ENCODE measurements at regions not wholly inside any gene's neighbourhood (a gene's known extent, or its start where the extent isn't known, plus 50 kb on each side); places are given as distances from the start of the nearest gene placed in this dataset.

DNA sequence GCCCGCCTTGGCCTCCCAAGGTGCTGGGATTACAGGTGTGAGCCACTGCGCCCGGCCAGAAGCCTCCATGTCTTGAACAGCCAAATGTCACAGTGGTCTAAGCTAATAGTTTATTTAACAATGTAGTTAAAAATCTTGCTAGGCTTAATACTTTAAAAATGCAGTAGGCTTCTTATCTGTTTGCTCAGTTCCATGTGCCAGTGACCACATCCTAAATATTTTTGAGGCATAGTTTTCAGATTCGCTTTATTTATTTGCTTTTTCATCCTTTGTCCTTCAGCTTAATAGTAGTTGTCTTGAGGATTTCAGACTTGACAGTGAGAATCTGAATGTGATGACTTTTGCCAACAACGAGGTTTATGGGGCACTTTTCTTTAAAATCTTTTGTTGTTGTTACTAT, 59.9 kb upstream of the PRRX1 start:
- no peaks in the 10 kb centered on the region for H3K4me1 Mint-ChIP-seq (ENCODE audit: low read depth)
- Histone ChIP-seq H3K27me3 (ENCODE audit: control insufficient read depth in 1 of 2, insufficient read depth in 2 of 2, low read length in 2 of 2) (no peaks in the 10 kb centered on the region), H3K27ac (ENCODE audit: low read depth in 1 of 2, low read length in 2 of 2) (no peak overlapping the region), H3K4me1 (ENCODE audit: insufficient read depth, low read length) (no peaks in the 10 kb centered on the region), H3K9me3 (ENCODE audit: control insufficient read depth in 1 of 2, insufficient read depth in 1 of 2, low read length in 2 of 2) (peaks cover 6 to 8% of the 10 kb centered on the region in 2 experiments), H3K4me3 (ENCODE audit: low read length) (no peak overlapping the region), H3K36me3 (ENCODE audit: insufficient read depth, low read length) (no peaks in the 10 kb centered on the region)
- no peaks in the 10 kb centered on the region for H3K36me3 Mint-ChIP-seq (ENCODE audit: low read depth)
- CTCF ChIA-PET, result no interaction called here
- intact Hi-C loops (cut with DNase I, micrococcal nuclease), result no loop called here
- no peak for ATAC-seq (ENCODE audit: poor library complexity)
- peaks cover 15% of the 10 kb centered on the region for H3K27me3 Mint-ChIP-seq
- H3K4me3 Mint-ChIP-seq, result no peak overlapping the region
- no peak for DNase-seq
- POLR2A ChIA-PET, result no interaction called here
- TF ChIP-seq, protein P1, sequence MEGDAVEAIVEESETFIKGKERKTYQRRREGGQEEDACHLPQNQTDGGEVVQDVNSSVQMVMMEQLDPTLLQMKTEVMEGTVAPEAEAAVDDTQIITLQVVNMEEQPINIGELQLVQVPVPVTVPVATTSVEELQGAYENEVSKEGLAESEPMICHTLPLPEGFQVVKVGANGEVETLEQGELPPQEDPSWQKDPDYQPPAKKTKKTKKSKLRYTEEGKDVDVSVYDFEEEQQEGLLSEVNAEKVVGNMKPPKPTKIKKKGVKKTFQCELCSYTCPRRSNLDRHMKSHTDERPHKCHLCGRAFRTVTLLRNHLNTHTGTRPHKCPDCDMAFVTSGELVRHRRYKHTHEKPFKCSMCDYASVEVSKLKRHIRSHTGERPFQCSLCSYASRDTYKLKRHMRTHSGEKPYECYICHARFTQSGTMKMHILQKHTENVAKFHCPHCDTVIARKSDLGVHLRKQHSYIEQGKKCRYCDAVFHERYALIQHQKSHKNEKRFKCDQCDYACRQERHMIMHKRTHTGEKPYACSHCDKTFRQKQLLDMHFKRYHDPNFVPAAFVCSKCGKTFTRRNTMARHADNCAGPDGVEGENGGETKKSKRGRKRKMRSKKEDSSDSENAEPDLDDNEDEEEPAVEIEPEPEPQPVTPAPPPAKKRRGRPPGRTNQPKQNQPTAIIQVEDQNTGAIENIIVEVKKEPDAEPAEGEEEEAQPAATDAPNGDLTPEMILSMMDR (IDR thresholded peaks at IDR 0.05), result no peak
- H3K9me3 Mint-ChIP-seq, result peaks cover 7% of the 10 kb centered on the region
- no peak overlapping the region for H3K27ac Mint-ChIP-seq

DNA sequence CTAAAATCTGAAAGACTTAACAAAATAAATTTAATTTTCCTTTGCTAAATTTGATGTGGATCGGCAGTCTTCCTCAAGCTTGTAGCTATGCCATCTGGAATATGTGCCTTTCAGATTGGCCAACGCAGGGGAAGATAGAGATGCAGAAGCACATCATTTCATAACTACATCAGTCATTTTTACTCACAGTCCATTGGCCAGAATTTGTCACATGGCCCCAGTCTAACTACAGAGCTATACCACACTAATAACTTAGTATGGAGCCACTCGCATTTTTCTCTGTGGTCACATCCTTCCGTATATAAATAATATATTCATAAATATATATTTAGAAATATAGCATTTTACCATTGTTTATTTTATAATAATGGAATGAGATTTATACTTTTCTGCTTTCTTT, 59.0 kb upstream of the PRRX1 start:
- intact Hi-C loops (cut with DNase I, micrococcal nuclease), result no loop called here
- ChIA-PET CTCF (interaction anchor here (0.6 kb wide), 1 partner anchor 1405 kb away, joined by 4 read pairs; no protein-coding TSS in a partner anchor), POLR2A (no interaction called here)
- H3K27ac Mint-ChIP-seq, result no peak overlapping the region
- H3K4me3 Mint-ChIP-seq, result no peak overlapping the region
- H3K36me3 Mint-ChIP-seq (ENCODE audit: low read depth), result no peaks in the 10 kb centered on the region
- H3K9me3 Mint-ChIP-seq, result peaks cover 9% of the 10 kb centered on the region
- Histone ChIP-seq H3K27me3 (ENCODE audit: control insufficient read depth in 1 of 2, insufficient read depth in 2 of 2, low read length in 2 of 2) (no peaks in the 10 kb centered on the region), H3K27ac (ENCODE audit: low read depth in 1 of 2, low read length in 2 of 2) (no peak overlapping the region), H3K4me3 (ENCODE audit: low read length) (no peak overlapping the region), H3K4me1 (ENCODE audit: insufficient read depth, low read length) (no peaks in the 10 kb centered on the region), H3K9me3 (ENCODE audit: control insufficient read depth in 1 of 2, insufficient read depth in 1 of 2, low read length in 2 of 2) (peaks cover 6 to 8% of the 10 kb centered on the region in 2 experiments), H3K36me3 (ENCODE audit: insufficient read depth, low read length) (no peaks in the 10 kb centered on the region)
- H3K4me1 Mint-ChIP-seq (ENCODE audit: low read depth), result no peaks in the 10 kb centered on the region
- H3K27me3 Mint-ChIP-seq, result peaks cover 17% of the 10 kb centered on the region
- ATAC-seq (ENCODE audit: poor library complexity), result no peak
- TF ChIP-seq, protein P1 (IDR thresholded peaks at IDR 0.05), result no peak
- no peak for DNase-seq

Data from CD4-positive, alpha-beta T cell (primary cell).